ENCODE measurements at regions not wholly inside any gene's neighbourhood (a gene's known extent, or its start where the extent isn't known, plus 50 kb on each side); places are given as distances from the start of the nearest gene placed in this dataset.

GRCh38 chr12:108052260-108052659, 76.8 kb upstream of the WSCD2 start:
- TF ChIP-seq YY1 (IDR thresholded peaks at IDR 0.05; ENCODE audit: insufficient read depth, insufficient read length) (no peak), ZNF274 (IDR thresholded peaks at IDR 0.05; ENCODE audit: low read depth, low read length) (no peak), SUZ12 (IDR thresholded peaks at IDR 0.05; ENCODE audit: extremely low read depth, insufficient read depth, insufficient read length) (no peak)

Data from NT2/D1 (cell line).